Caco-2 (cell line): ENCODE measurements at regions not wholly inside any gene's neighbourhood (a gene's known extent, or its start where the extent isn't known, plus 50 kb on each side); places are given as distances from the start of the nearest gene placed in this dataset.

Experiments used
- BruUV-seq: library from RNA; stranded (reverse); fragments of 400-500 nt; replicated peaks from 2 replicates; lab custom pipeline; 2021; lab: Mats Ljungman, UMichigan
- CTCF ChIA-PET: fragments of 300-600 bp; sonication (Branson Sonifier 250); formaldehyde crosslinking; loops from one replicate; lab custom pipeline; 2022; ENCODE audit warnings: antibody characterized with exemption; lab: Charles Lee
- POLR2A ChIA-PET: fragments of 300-600 bp; sonication (Branson Sonifier 250); formaldehyde crosslinking; loops from one replicate; lab custom pipeline; 2022; ENCODE audit warnings: antibody characterized with exemption; lab: Charles Lee
- DNase-seq, 2 experiments: peaks; one replicate each; pipeline versions ENCODE4 v3.0.0 to v3.0.0-alpha.2; 2020 to 2022
- H3K27me3 ChIP-seq: replicated peaks from 2 replicates; pipeline ENCODE4 v1.6.0; 2011; ENCODE audit warnings: low read length; ENCODE audit not compliant: control insufficient read depth, insufficient read depth
- H3K36me3 ChIP-seq: 2 replicates; pipeline ENCODE4 v1.5.1; 2011; ENCODE audit warnings: low read length; ENCODE audit not compliant: control insufficient read depth, insufficient read depth
- H3K4me1 ChIP-seq: fragments of 250-450 bp; sonication (Bioruptor Pico); 2 replicates; pipeline ENCODE4 v1.5.1; 2020; ENCODE audit warnings: mild to moderate bottlenecking
- H3K4me3 ChIP-seq: 2 replicates; pipeline ENCODE4 v1.5.1; 2011; ENCODE audit warnings: low read depth, mild to moderate bottlenecking, control low read depth, low read length
- H3K9me3 ChIP-seq: fragments of 250-450 bp; sonication (Bioruptor Pico); 2 replicates; pipeline ENCODE4 v1.5.1; 2020; ENCODE audit warnings: mild to moderate bottlenecking, moderate library complexity
- H3K27ac Mint-ChIP-seq: one replicate; pipeline ENCODE4 v1.8.0; 2022; ENCODE audit warnings: mixed read lengths; ENCODE audit not compliant: unreplicated experiment
- H3K27me3 Mint-ChIP-seq: one replicate; pipeline ENCODE4 v1.8.0; 2022; ENCODE audit warnings: mixed read lengths; ENCODE audit not compliant: insufficient read depth, unreplicated experiment
- H3K36me3 Mint-ChIP-seq: one replicate; pipeline ENCODE4 v1.8.0; 2022; ENCODE audit warnings: mild to moderate bottlenecking, mixed read lengths; ENCODE audit not compliant: insufficient read depth, unreplicated experiment
- H3K4me1 Mint-ChIP-seq: one replicate; pipeline ENCODE4 v1.8.0; 2022; ENCODE audit warnings: low read depth, mixed read lengths; ENCODE audit not compliant: unreplicated experiment
- H3K4me3 Mint-ChIP-seq: one replicate; pipeline ENCODE4 v1.8.0; 2022; ENCODE audit warnings: mild to moderate bottlenecking, moderate library complexity, mixed read lengths; ENCODE audit not compliant: unreplicated experiment
- H3K9me3 Mint-ChIP-seq: one replicate; pipeline ENCODE4 v1.8.0; 2022; ENCODE audit warnings: mixed read lengths; ENCODE audit not compliant: unreplicated experiment
- CTCF ChIP-seq, 2 experiments: fragments of 200-600 bp in 1 of 2; IDR thresholded peaks; 1 replicate in 1 of 2; 2 replicates in 1 of 2; pipeline versions ENCODE4 v1.5.1 to v1.8.0; 2011 to 2022; ENCODE audit warnings: antibody characterized with exemption in 1 of 2, control low read depth in 1 of 2, inconsistent platforms in 1 of 2, low read depth in 1 of 2, low read length in 1 of 2, mild to moderate bottlenecking in 1 of 2, moderate library complexity in 1 of 2; ENCODE audit not compliant: insufficient read depth in 1 of 2, severe bottlenecking in 1 of 2, unreplicated experiment in 1 of 2
- intact Hi-C: fragments of 100-400 bp; cut with micrococcal nuclease; formaldehyde crosslinking; loops from one replicate; pipeline ENCODE4 v1.10.0; 2022; ENCODE audit not compliant: unreplicated experiment

GRCh38 chr21:38680401-38680800 lies 125.3 kb upstream of the ETS2 start:
- H3K4me3 ChIP-seq: no peak overlapping the region
- intact Hi-C loops: no loop called here
- CTCF ChIA-PET: interaction anchor here (1.2 kb wide), 1 partner anchor 11 kb away, joined by 3 read pairs; no protein-coding TSS in a partner anchor

GRCh38 chr21:38683222-38683621 lies 122.5 kb upstream of the ETS2 start:
- TF ChIP-seq CTCF (IDR thresholded peaks at IDR 0.05; ENCODE audit: insufficient read depth in 1 of 2, low read depth in 1 of 2, low read length in 1 of 2, severe bottlenecking in 1 of 2, unreplicated experiment in 1 of 2): no peak
- Histone ChIP-seq H3K4me1 (no peaks in the 10 kb centered on the region), H3K27me3 (no peaks in the 10 kb centered on the region), H3K36me3 (no peaks in the 10 kb centered on the region), H3K9me3 (no peaks in the 10 kb centered on the region), H3K4me3 (no peak overlapping the region)
- ChIA-PET POLR2A (no interaction called here), CTCF (no interaction called here)
- Mint-ChIP-seq H3K27me3 (peaks cover 6% of the 10 kb centered on the region), H3K4me3 (no peak overlapping the region), H3K36me3 (no peaks in the 10 kb centered on the region), H3K9me3 (no peaks in the 10 kb centered on the region), H3K4me1 (no peaks in the 10 kb centered on the region), H3K27ac (no peak overlapping the region)
- no TSS peak for BruUV-seq
- DNase-seq: no peak
- intact Hi-C loops: no loop called here

More at GRCh38 chr21:38680401-38680800, 125.3 kb upstream of the ETS2 start:
- H3K9me3 Mint-ChIP-seq: no peaks in the 10 kb centered on the region
- no peaks in the 10 kb centered on the region for H3K4me1 ChIP-seq
- no TSS peak for BruUV-seq
- no peaks in the 10 kb centered on the region for H3K27me3 ChIP-seq
- TF ChIP-seq CTCF (IDR thresholded peaks at IDR 0.05; ENCODE audit: insufficient read depth in 1 of 2, low read depth in 1 of 2, low read length in 1 of 2, severe bottlenecking in 1 of 2, unreplicated experiment in 1 of 2): no peak
- no peaks in the 10 kb centered on the region for H3K36me3 Mint-ChIP-seq
- H3K27ac Mint-ChIP-seq: no peak overlapping the region
- H3K4me3 Mint-ChIP-seq: no peak overlapping the region
- no peaks in the 10 kb centered on the region for H3K4me1 Mint-ChIP-seq
- H3K27me3 Mint-ChIP-seq: peaks cover 7% of the 10 kb centered on the region
- POLR2A ChIA-PET: no interaction called here
- no peak for DNase-seq
- no peaks in the 10 kb centered on the region for H3K36me3 ChIP-seq
- no peaks in the 10 kb centered on the region for H3K9me3 ChIP-seq

GRCh38 chr21:38688068-38688467 lies 117.7 kb upstream of the ETS2 start:
- Histone ChIP-seq H3K4me1 (no peaks in the 10 kb centered on the region), H3K27me3 (no peaks in the 10 kb centered on the region), H3K9me3 (no peaks in the 10 kb centered on the region), H3K4me3 (no peak overlapping the region), H3K36me3 (no peaks in the 10 kb centered on the region)
- POLR2A ChIA-PET: no interaction called here
- intact Hi-C loops: no loop called here
- H3K9me3 Mint-ChIP-seq: no peaks in the 10 kb centered on the region
- no peaks in the 10 kb centered on the region for H3K4me1 Mint-ChIP-seq
- TF ChIP-seq CTCF (IDR thresholded peaks at IDR 0.05; ENCODE audit: insufficient read depth in 1 of 2, low read depth in 1 of 2, low read length in 1 of 2, severe bottlenecking in 1 of 2, unreplicated experiment in 1 of 2): no peak
- no peak overlapping the region for H3K27ac Mint-ChIP-seq
- peaks cover 12% of the 10 kb centered on the region for H3K27me3 Mint-ChIP-seq
- DNase-seq: no peak
- H3K4me3 Mint-ChIP-seq: no peak overlapping the region
- H3K36me3 Mint-ChIP-seq: no peaks in the 10 kb centered on the region
- CTCF ChIA-PET: no interaction called here
- BruUV-seq: no TSS peak
